IMR-90 (cell line): ENCODE measurements at regions not wholly inside any gene's neighbourhood (a gene's known extent, or its start where the extent isn't known, plus 50 kb on each side); places are given as distances from the start of the nearest gene placed in this dataset.

ENCODE experiments used
- ATAC-seq: fragments of 200-7000 bp; cut with Tn5 transposase; 2 replicates; pipeline ENCODE4 v1.9.1; 2020; ENCODE audit warnings: low read depth, mild to moderate bottlenecking, moderate library complexity
- BruUV-seq: library from RNA; stranded (reverse); fragments of 400-500 nt; replicated peaks from 2 replicates; lab custom pipeline; 2021; lab: Mats Ljungman, UMichigan
- CTCF ChIA-PET: fragments of 300-600 bp; formaldehyde crosslinking; extraction: SDS; loops from one replicate; lab custom pipeline; 2021; ENCODE audit warnings: antibody characterized with exemption; lab: Yijun Ruan, JAX
- POLR2A ChIA-PET: fragments of 300-600 bp; sonication (Branson Sonifier 250); formaldehyde crosslinking; loops from one replicate; lab custom pipeline; 2022; ENCODE audit warnings: antibody characterized with exemption; ENCODE audit not compliant: unreplicated experiment; lab: Charles Lee
- DNase-seq: peaks from one replicate; pipeline ENCODE4 v3.0.0; 2013
- H2AFZ ChIP-seq: replicated peaks from 2 replicates; pipeline ENCODE3; 2013; ENCODE audit warnings: low read length, mild to moderate bottlenecking; ENCODE audit not compliant: poor library complexity
- H2AK5ac ChIP-seq: 2 replicates; pipeline ENCODE4 v1.6.1; 2013; ENCODE audit warnings: low read depth, low read length, inconsistent platforms
- H2AK9ac ChIP-seq: replicated peaks from 2 replicates; pipeline ENCODE3; 2013; ENCODE audit warnings: mild to moderate bottlenecking, low read depth, low read length, moderate library complexity; ENCODE audit not compliant: poor library complexity
- H2BK120ac ChIP-seq: 2 replicates; pipeline ENCODE4 v1.6.1; 2013; ENCODE audit warnings: low read depth, low read length, inconsistent platforms
- H2BK15ac ChIP-seq: 3 replicates; pipeline ENCODE4 v1.6.1; 2013; ENCODE audit warnings: low read depth, low read length, inconsistent platforms
- H2BK20ac ChIP-seq: 2 replicates; pipeline ENCODE4 v1.6.1; 2013; ENCODE audit warnings: low read depth, mild to moderate bottlenecking, inconsistent platforms, low read length, moderate library complexity
- H2BK5ac ChIP-seq: 2 replicates; pipeline ENCODE4 v1.6.1; 2013; ENCODE audit warnings: mild to moderate bottlenecking, low read depth, low read length, inconsistent platforms; ENCODE audit not compliant: poor library complexity, severe bottlenecking
- H3K14ac ChIP-seq: replicated peaks from 2 replicates; pipeline ENCODE4 v1.6.1; 2013; ENCODE audit warnings: low read depth, low read length, inconsistent platforms
- H3K18ac ChIP-seq: 2 replicates; pipeline ENCODE4 v1.6.1; 2013; ENCODE audit warnings: low read depth, low read length, control low read depth
- H3K23ac ChIP-seq: 2 replicates; pipeline ENCODE4 v1.6.1; 2013; ENCODE audit warnings: low read depth, low read length, inconsistent platforms
- H3K27ac ChIP-seq: 2 replicates; pipeline ENCODE4 v1.5.1; 2013; ENCODE audit warnings: mild to moderate bottlenecking, control low read depth, low read length; ENCODE audit not compliant: insufficient read depth
- H3K27me3 ChIP-seq: 2 replicates; pipeline ENCODE4 v1.6.1; 2013; ENCODE audit warnings: low read length; ENCODE audit not compliant: control insufficient read depth, insufficient read depth
- H3K36me3 ChIP-seq: 2 replicates; pipeline ENCODE4 v1.6.1; 2013; ENCODE audit warnings: low read length, mixed read lengths; ENCODE audit not compliant: control insufficient read depth, insufficient read depth
- H3K4ac ChIP-seq: 2 replicates; pipeline ENCODE4 v1.6.1; 2013; ENCODE audit warnings: low read depth, low read length, inconsistent platforms
- H3K4me1 ChIP-seq: 2 replicates; pipeline ENCODE4 v1.6.1; 2013; ENCODE audit warnings: low read length, mixed read lengths; ENCODE audit not compliant: control insufficient read depth, insufficient read depth
- H3K4me2 ChIP-seq: 2 replicates; pipeline ENCODE4 v1.6.1; 2013; ENCODE audit warnings: low read depth, mild to moderate bottlenecking, control low read depth, low read length, moderate library complexity
- H3K4me3 ChIP-seq: 2 replicates; pipeline ENCODE4 v1.5.1; 2013; ENCODE audit warnings: low read depth, mild to moderate bottlenecking, control low read depth, low read length, moderate library complexity; ENCODE audit not compliant: insufficient read depth
- H3K56ac ChIP-seq: 2 replicates; pipeline ENCODE4 v1.6.1; 2013; ENCODE audit warnings: low read length, inconsistent platforms; ENCODE audit not compliant: insufficient read depth; ENCODE audit errors: extremely low read depth
- H3K79me1 ChIP-seq, 2 experiments: 2 replicates each; pipeline ENCODE4 v1.6.1; 2013; ENCODE audit warnings: low read length in 2 of 2, inconsistent platforms in 1 of 2, low read depth in 1 of 2
- H3K9ac ChIP-seq: 2 replicates; pipeline ENCODE4 v1.6.1; 2013; ENCODE audit warnings: low read depth, low read length, control low read depth
- H3K9me1 ChIP-seq: 2 replicates; pipeline ENCODE4 v1.6.1; 2013; ENCODE audit warnings: low read length, inconsistent platforms; ENCODE audit not compliant: insufficient read depth
- H3K9me3 ChIP-seq: 2 replicates; pipeline ENCODE4 v1.6.1; 2013; ENCODE audit warnings: low read length; ENCODE audit not compliant: control insufficient read depth, insufficient read depth
- H4K20me1 ChIP-seq: 2 replicates; pipeline ENCODE4 v1.6.1; 2013; ENCODE audit warnings: low read length, inconsistent platforms; ENCODE audit not compliant: insufficient read depth
- H4K5ac ChIP-seq: 2 replicates; pipeline ENCODE4 v1.6.1; 2013; ENCODE audit warnings: mild to moderate bottlenecking, low read depth, low read length, control low read depth
- H4K8ac ChIP-seq, 2 experiments: 2 replicates each; pipeline ENCODE4 v1.6.1; 2013; ENCODE audit warnings: low read depth in 2 of 2, low read length in 2 of 2, control low read depth in 1 of 2, inconsistent platforms in 1 of 2
- H4K91ac ChIP-seq: 2 replicates; pipeline ENCODE4 v1.6.1; 2013; ENCODE audit warnings: low read depth, low read length, inconsistent platforms; ENCODE audit not compliant: insufficient read depth
- BHLHE40 ChIP-seq: fragments of 150-350 bp; IDR thresholded peaks from 2 replicates; pipeline ENCODE4 v1.6.1; 2016; ENCODE audit warnings: mild to moderate bottlenecking, low read depth, low read length
- CEBPB ChIP-seq: IDR thresholded peaks from 2 replicates; pipeline ENCODE4 v1.6.1; 2012; ENCODE audit warnings: low read depth, low read length, improper control_type of control experiment
- CHD1 ChIP-seq: IDR thresholded peaks from 2 replicates; pipeline ENCODE4 v1.6.1; 2012; ENCODE audit warnings: low read depth, low read length, improper control_type of control experiment
- FOS ChIP-seq: fragments of 150-350 bp; IDR thresholded peaks from 2 replicates; pipeline ENCODE4 v1.6.1; 2016; ENCODE audit warnings: low read depth, low read length
- MAFK ChIP-seq: IDR thresholded peaks from 2 replicates; pipeline ENCODE4 v1.6.1; 2012; ENCODE audit warnings: low read depth, low read length, improper control_type of control experiment
- MAZ ChIP-seq: IDR thresholded peaks from 2 replicates; pipeline ENCODE4 v1.6.1; 2012; ENCODE audit warnings: low read depth, mild to moderate bottlenecking, low read length, improper control_type of control experiment, moderate library complexity, borderline replicate concordance
- MXI1 ChIP-seq: IDR thresholded peaks from 2 replicates; pipeline ENCODE4 v1.6.1; 2012; ENCODE audit warnings: low read depth, mild to moderate bottlenecking, low read length, moderate library complexity, borderline replicate concordance
- NFE2L2 ChIP-seq: fragments of 150-350 bp; IDR thresholded peaks from 2 replicates; pipeline ENCODE4 v1.6.1; 2016; ENCODE audit warnings: low read depth, mild to moderate bottlenecking, low read length
- POLR2A ChIP-seq: IDR thresholded peaks from 2 replicates; pipeline ENCODE4 v1.6.1; 2012; ENCODE audit warnings: mild to moderate bottlenecking, low read depth, low read length
- RAD21 ChIP-seq: IDR thresholded peaks from 2 replicates; pipeline ENCODE4 v1.6.1; 2012; ENCODE audit warnings: low read length, improper control_type of control experiment
- RCOR1 ChIP-seq: IDR thresholded peaks from 2 replicates; pipeline ENCODE4 v1.6.1; 2012; ENCODE audit warnings: mild to moderate bottlenecking, low read length, improper control_type of control experiment; ENCODE audit not compliant: insufficient replicate concordance
- RFX5 ChIP-seq: IDR thresholded peaks from 2 replicates; pipeline ENCODE4 v1.8.0; 2012; ENCODE audit warnings: low read depth, mild to moderate bottlenecking, low read length, moderate library complexity
- SMC3 ChIP-seq: fragments of 150-350 bp; IDR thresholded peaks from 2 replicates; pipeline ENCODE4 v1.6.1; 2016; ENCODE audit warnings: low read depth, mild to moderate bottlenecking, antibody characterized with exemption, low read length, moderate library complexity
- WGBS, 2 experiments: methylation state at CpG; one replicate each; pipeline versions ENCODE4 v1.1.5 to v1.1.7; 2013; ENCODE audit warnings: missing lambda C conversion rate in 2 of 2; ENCODE audit not compliant: insufficient read length in 1 of 2; ENCODE audit errors: extremely low coverage in 2 of 2; 5-methylcytosine and 5-hydroxymethylcytosine counted together
- dilution Hi-C: fragments of 300-500 bp; cut with HindIII; formaldehyde crosslinking; loops from one replicate; pipeline ENCODE4 v1.14.3; 2018; ENCODE audit warnings: low sequenced_read_pairs; ENCODE audit not compliant: unreplicated experiment
- in situ Hi-C: fragments of 300-500 bp; cut with MboI; formaldehyde crosslinking; loops from 3 replicates; pipeline ENCODE4 v1.14.3; 2019; ENCODE audit warnings: low sequenced_read_pairs, inconsistent platforms, mixed read lengths
- intact Hi-C: fragments of 100-400 bp; cut with micrococcal nuclease; formaldehyde crosslinking; loops from 2 replicates; pipeline ENCODE4 v1.10.0; 2022
- TF ChIP-seq, protein P1 (sequence below): conservative IDR thresholded peaks from 2 replicates; pipeline ENCODE4 v1.5.1; 2012; ENCODE audit warnings: mild to moderate bottlenecking, low read depth, low read length, improper control_type of control experiment
- TF ChIP-seq, protein P2 (sequence below): fragments of 150-350 bp; IDR thresholded peaks from 2 replicates; pipeline ENCODE4 v1.6.1; 2017; ENCODE audit warnings: mild to moderate bottlenecking, antibody characterized with exemption, low read length, low read depth
- TF ChIP-seq, protein P3 (sequence below): fragments of 150-350 bp; IDR thresholded peaks from 2 replicates; pipeline ENCODE4 v1.6.1; 2016; ENCODE audit warnings: low read depth, mild to moderate bottlenecking, low read length, moderate library complexity, borderline replicate concordance

DNA sequence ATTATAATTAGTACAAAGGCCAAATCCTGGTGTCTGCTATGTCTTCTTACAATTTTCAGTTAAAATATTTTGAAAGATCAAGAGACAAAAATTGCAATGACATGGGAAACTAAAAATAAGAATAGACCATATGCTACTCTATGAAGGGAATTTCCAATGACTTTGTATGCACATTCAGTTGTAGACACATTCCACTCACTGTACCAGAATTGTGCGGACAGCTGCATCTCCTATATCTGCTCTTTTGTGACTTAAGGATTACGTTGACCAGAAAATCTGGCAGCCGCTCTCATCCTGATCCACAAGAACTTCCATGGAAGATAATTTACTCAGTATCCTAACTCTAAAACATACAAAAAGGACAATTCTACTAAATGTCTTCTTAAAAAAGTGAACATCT lies 493.9 kb upstream of the KCNMB2 start:
- dilution Hi-C loops (no loop called here), in situ Hi-C loops (no loop called here)

More for the DNA sequence above, 493.9 kb upstream of the KCNMB2 start:
- no peak overlapping the region for H2AK5ac ChIP-seq
- no peak overlapping the region for H3K14ac ChIP-seq
- no peak overlapping the region for H2BK15ac ChIP-seq
- H2BK5ac ChIP-seq: no peak overlapping the region
- no peak overlapping the region for H2BK20ac ChIP-seq
- BruUV-seq: no TSS peak
- H3K4me3 ChIP-seq: no peak overlapping the region
- no peak overlapping the region for H4K91ac ChIP-seq
- no peaks in the 10 kb centered on the region for H3K9me3 ChIP-seq
- no peak overlapping the region for H3K4me2 ChIP-seq
- no peak overlapping the region for H3K27ac ChIP-seq
- H2BK120ac ChIP-seq: no peak overlapping the region
- ChIA-PET CTCF (no interaction called here), POLR2A (no interaction called here)
- H3K9me1 ChIP-seq: no peaks in the 10 kb centered on the region
- no peak overlapping the region for H2AFZ ChIP-seq
- no peak overlapping the region for H3K4ac ChIP-seq
- no peak overlapping the region for H4K5ac ChIP-seq
- H3K9ac ChIP-seq: no peak overlapping the region
- ATAC-seq (no peak), DNase-seq (no peak)
- no peak overlapping the region for H3K23ac ChIP-seq
- TF ChIP-seq CHD1 (no peak), MAZ (no peak), NFE2L2 (no peak), POLR2A (no peak), RCOR1 (no peak), RFX5 (no peak), CEBPB (no peak), MXI1 (no peak), MAFK (no peak), FOS (no peak), BHLHE40 (no peak), RAD21 (no peak), SMC3 (no peak)
- TF ChIP-seq, protein P1, sequence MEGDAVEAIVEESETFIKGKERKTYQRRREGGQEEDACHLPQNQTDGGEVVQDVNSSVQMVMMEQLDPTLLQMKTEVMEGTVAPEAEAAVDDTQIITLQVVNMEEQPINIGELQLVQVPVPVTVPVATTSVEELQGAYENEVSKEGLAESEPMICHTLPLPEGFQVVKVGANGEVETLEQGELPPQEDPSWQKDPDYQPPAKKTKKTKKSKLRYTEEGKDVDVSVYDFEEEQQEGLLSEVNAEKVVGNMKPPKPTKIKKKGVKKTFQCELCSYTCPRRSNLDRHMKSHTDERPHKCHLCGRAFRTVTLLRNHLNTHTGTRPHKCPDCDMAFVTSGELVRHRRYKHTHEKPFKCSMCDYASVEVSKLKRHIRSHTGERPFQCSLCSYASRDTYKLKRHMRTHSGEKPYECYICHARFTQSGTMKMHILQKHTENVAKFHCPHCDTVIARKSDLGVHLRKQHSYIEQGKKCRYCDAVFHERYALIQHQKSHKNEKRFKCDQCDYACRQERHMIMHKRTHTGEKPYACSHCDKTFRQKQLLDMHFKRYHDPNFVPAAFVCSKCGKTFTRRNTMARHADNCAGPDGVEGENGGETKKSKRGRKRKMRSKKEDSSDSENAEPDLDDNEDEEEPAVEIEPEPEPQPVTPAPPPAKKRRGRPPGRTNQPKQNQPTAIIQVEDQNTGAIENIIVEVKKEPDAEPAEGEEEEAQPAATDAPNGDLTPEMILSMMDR: no peak
- TF ChIP-seq, protein P2, sequence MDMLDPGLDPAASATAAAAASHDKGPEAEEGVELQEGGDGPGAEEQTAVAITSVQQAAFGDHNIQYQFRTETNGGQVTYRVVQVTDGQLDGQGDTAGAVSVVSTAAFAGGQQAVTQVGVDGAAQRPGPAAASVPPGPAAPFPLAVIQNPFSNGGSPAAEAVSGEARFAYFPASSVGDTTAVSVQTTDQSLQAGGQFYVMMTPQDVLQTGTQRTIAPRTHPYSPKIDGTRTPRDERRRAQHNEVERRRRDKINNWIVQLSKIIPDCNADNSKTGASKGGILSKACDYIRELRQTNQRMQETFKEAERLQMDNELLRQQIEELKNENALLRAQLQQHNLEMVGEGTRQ: no peak
- TF ChIP-seq, protein P3, sequence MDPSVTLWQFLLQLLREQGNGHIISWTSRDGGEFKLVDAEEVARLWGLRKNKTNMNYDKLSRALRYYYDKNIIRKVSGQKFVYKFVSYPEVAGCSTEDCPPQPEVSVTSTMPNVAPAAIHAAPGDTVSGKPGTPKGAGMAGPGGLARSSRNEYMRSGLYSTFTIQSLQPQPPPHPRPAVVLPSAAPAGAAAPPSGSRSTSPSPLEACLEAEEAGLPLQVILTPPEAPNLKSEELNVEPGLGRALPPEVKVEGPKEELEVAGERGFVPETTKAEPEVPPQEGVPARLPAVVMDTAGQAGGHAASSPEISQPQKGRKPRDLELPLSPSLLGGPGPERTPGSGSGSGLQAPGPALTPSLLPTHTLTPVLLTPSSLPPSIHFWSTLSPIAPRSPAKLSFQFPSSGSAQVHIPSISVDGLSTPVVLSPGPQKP: no peak
- no peaks in the 10 kb centered on the region for H3K79me1 ChIP-seq
- no peaks in the 10 kb centered on the region for H3K27me3 ChIP-seq
- no peak overlapping the region for H4K8ac ChIP-seq
- no peak overlapping the region for H3K18ac ChIP-seq
- WGBS, 2 experiments: 100% methylated on average over 1 of the region's 3 CpGs; no CpG with 5 or more reads in 1 of the 2 experiments
- intact Hi-C loops: no loop called here
- H4K20me1 ChIP-seq: no peaks in the 10 kb centered on the region
- no peaks in the 10 kb centered on the region for H3K36me3 ChIP-seq
- H3K56ac ChIP-seq: no peak overlapping the region
- peaks cover 2% of the 10 kb centered on the region; the same call in 1 of the 2 replicates for H3K4me1 ChIP-seq
- no peak overlapping the region for H2AK9ac ChIP-seq
